Mesendoderm (in vitro differentiated cells): ENCODE measurements at regions not wholly inside any gene's neighbourhood (a gene's known extent, or its start where the extent isn't known, plus 50 kb on each side); places are given as distances from the start of the nearest gene placed in this dataset.
A peak's percentile ranks its signal among the peaks of the same experiment; 100 is the strongest.

Experiments
- DNase-seq: peaks from one replicate; pipeline ENCODE4 v3.0.0; 2013
- H2AK5ac ChIP-seq: 2 replicates; pipeline ENCODE4 v1.6.1; 2013; ENCODE audit warnings: low read length, inconsistent platforms
- H2BK120ac ChIP-seq: 2 replicates; pipeline ENCODE4 v1.6.1; 2013; ENCODE audit warnings: low read depth, mild to moderate bottlenecking, low read length, moderate library complexity, mixed read lengths
- H2BK15ac ChIP-seq: replicated peaks from 2 replicates; pipeline ENCODE4 v1.6.1; 2013; ENCODE audit warnings: low read depth, mild to moderate bottlenecking, moderate library complexity
- H2BK5ac ChIP-seq: 2 replicates; pipeline ENCODE4 v1.6.1; 2013; ENCODE audit warnings: low read length, inconsistent platforms
- H3K18ac ChIP-seq: 2 replicates; pipeline ENCODE4 v1.6.1; 2013; ENCODE audit warnings: mild to moderate bottlenecking, low read length, mixed read lengths
- H3K23ac ChIP-seq: one replicate; pipeline ENCODE4 v1.6.1; 2013; ENCODE audit warnings: low read length
- H3K27ac ChIP-seq: 2 replicates; pipeline ENCODE4 v1.5.1; 2013; ENCODE audit warnings: low read depth, mild to moderate bottlenecking, inconsistent platforms, low read length, moderate library complexity
- H3K27me3 ChIP-seq: 2 replicates; pipeline ENCODE4 v1.6.1; 2013; ENCODE audit warnings: low read length, control low read depth, mild to moderate bottlenecking, inconsistent platforms; ENCODE audit not compliant: insufficient read depth, poor library complexity
- H3K36me3 ChIP-seq: 2 replicates; pipeline ENCODE4 v1.6.1; 2013; ENCODE audit warnings: low read length, inconsistent platforms; ENCODE audit not compliant: control insufficient read depth, insufficient read depth
- H3K4ac ChIP-seq: one replicate; pipeline ENCODE4 v1.6.1; 2013; ENCODE audit warnings: low read depth, mild to moderate bottlenecking, low read length, moderate library complexity
- H3K4me1 ChIP-seq: 2 replicates; pipeline ENCODE4 v1.6.1; 2013; ENCODE audit warnings: low read depth, low read length, inconsistent platforms; ENCODE audit not compliant: control insufficient read depth
- H3K4me2 ChIP-seq: 2 replicates; pipeline ENCODE4 v1.6.1; 2013; ENCODE audit warnings: low read length
- H3K4me3 ChIP-seq: 2 replicates; pipeline ENCODE4 v1.5.1; 2013; ENCODE audit warnings: mild to moderate bottlenecking, low read length
- H3K56ac ChIP-seq: one replicate; pipeline ENCODE4 v1.6.1; 2013; ENCODE audit warnings: low read length
- H3K79me1 ChIP-seq: 2 replicates; pipeline ENCODE4 v1.6.1; 2013; ENCODE audit warnings: low read length, inconsistent platforms
- H3K79me2 ChIP-seq: 2 replicates; pipeline ENCODE4 v1.6.1; 2013; ENCODE audit warnings: mild to moderate bottlenecking, low read length; ENCODE audit not compliant: control insufficient read depth, insufficient read depth
- H3K9ac ChIP-seq: 2 replicates; pipeline ENCODE4 v1.6.1; 2013; ENCODE audit warnings: low read length, inconsistent platforms
- H4K5ac ChIP-seq: one replicate; pipeline ENCODE4 v1.6.1; 2013; ENCODE audit warnings: low read length
- H4K8ac ChIP-seq: one replicate; pipeline ENCODE4 v1.6.1; 2013; ENCODE audit warnings: low read depth, mild to moderate bottlenecking, control low read depth, low read length, moderate library complexity
- WGBS: extraction: QIAGEN DNeasy Blood & Tissue Kit; methylation state at CpG from one replicate; pipeline ENCODE4 v1.1.7; 2013; ENCODE audit warnings: low lambda C conversion rate, missing lambda C conversion rate; ENCODE audit not compliant: insufficient coverage; ENCODE audit errors: extremely low coverage; 5-methylcytosine and 5-hydroxymethylcytosine counted together

DNA sequence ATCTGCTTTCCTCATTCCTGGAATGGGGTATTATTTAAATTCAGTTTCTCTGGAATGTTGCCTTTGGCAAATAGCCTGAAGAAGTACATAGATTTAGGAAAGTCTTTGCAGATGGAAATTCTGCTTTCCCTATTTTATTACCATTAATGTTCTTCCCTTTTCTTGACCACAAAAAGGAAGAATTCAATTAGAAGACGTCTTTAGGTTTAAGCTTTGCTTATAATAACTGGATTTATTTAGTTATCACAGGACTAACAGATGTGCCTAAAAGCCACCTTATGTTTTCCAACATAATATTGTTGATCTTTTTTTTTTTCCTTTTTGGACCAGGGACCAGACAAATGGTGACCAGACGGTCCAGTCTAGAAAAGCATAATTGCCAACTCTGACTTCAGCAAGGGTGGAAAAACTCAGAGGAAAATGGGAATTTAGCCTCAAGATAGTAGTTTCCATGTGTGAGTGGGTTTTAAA is 210.1 kb upstream of the SPRY2 start:
- H3K23ac ChIP-seq, result no peak overlapping the region
- H3K4me2 ChIP-seq, result no peak overlapping the region
- H3K4ac ChIP-seq, result no peak overlapping the region
- no peak overlapping the region for H3K18ac ChIP-seq
- H3K4me1 ChIP-seq, result no peaks in the 10 kb centered on the region
- no peak overlapping the region for H3K9ac ChIP-seq
- no peak for DNase-seq
- no peaks in the 10 kb centered on the region for H3K79me1 ChIP-seq
- H3K56ac ChIP-seq, result no peak overlapping the region
- H2BK15ac ChIP-seq, result no peak overlapping the region
- no peak overlapping the region for H2BK5ac ChIP-seq
- no peak overlapping the region for H3K4me3 ChIP-seq
- no peaks in the 10 kb centered on the region for H3K79me2 ChIP-seq
- no peak overlapping the region for H2AK5ac ChIP-seq
- H3K27ac ChIP-seq, result no peak overlapping the region
- WGBS, result no CpG with 5 or more reads among the region's 2 CpGs
- H2BK120ac ChIP-seq, result no peak overlapping the region
- H4K8ac ChIP-seq, result no peak overlapping the region
- H3K27me3 ChIP-seq, result no peaks in the 10 kb centered on the region
- no peak overlapping the region for H4K5ac ChIP-seq
- no peaks in the 10 kb centered on the region for H3K36me3 ChIP-seq

DNA sequence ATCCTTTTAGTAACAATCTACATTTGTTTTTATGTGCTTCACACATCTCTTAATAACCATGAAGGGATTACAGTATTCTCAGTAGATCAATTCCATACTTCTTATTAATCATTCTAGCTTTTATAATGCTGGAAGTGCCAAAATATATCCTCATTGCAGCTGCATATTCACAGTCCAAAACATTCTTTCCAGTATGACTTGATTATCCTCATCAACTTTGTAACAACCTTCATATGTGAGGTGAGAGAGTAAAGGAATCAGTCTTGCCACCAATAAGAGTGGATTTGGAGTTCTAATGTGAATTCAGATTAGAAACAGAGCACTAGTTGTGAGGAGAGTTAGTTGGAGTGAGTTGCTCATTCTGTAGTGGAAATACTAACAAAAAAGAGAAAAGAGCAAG is 208.0 kb upstream of the SPRY2 start:
- Histone ChIP-seq H4K5ac (no peak overlapping the region), H3K27ac (no peak overlapping the region), H3K23ac (no peak overlapping the region), H3K18ac (no peak overlapping the region), H3K4me1 (no peaks in the 10 kb centered on the region), H3K4me3 (no peak overlapping the region), H3K4ac (no peak overlapping the region), H4K8ac (no peak overlapping the region), H3K9ac (no peak overlapping the region), H2AK5ac (no peak overlapping the region), H3K79me1 (no peaks in the 10 kb centered on the region), H3K27me3 (no peaks in the 10 kb centered on the region), H3K36me3 (no peaks in the 10 kb centered on the region), H3K56ac (no peak overlapping the region), H2BK5ac (no peak overlapping the region), H3K79me2 (no peaks in the 10 kb centered on the region), H2BK15ac (no peak overlapping the region), H3K4me2 (no peak overlapping the region), H2BK120ac (no peak overlapping the region)
- DNase-seq, result no peak

GRCh38 chr13:80547885-80548825 is 207.2 kb upstream of the SPRY2 start:
- no peak overlapping the region for H4K5ac ChIP-seq
- H3K18ac ChIP-seq, result no peak overlapping the region
- no peak overlapping the region for H3K4ac ChIP-seq
- no peaks in the 10 kb centered on the region for H3K79me1 ChIP-seq
- peak; percentile 59 for DNase-seq
- H3K27ac ChIP-seq, result no peak overlapping the region
- H3K4me2 ChIP-seq, result no peak overlapping the region
- no peak overlapping the region for H2BK5ac ChIP-seq
- no CpG with 5 or more reads among the region's 7 CpGs for WGBS
- H3K4me3 ChIP-seq, result no peak overlapping the region
- H2BK120ac ChIP-seq, result no peak overlapping the region
- H3K9ac ChIP-seq, result no peak overlapping the region
- H3K79me2 ChIP-seq, result no peaks in the 10 kb centered on the region
- no peak overlapping the region for H4K8ac ChIP-seq
- H3K23ac ChIP-seq, result no peak overlapping the region
- no peaks in the 10 kb centered on the region for H3K36me3 ChIP-seq
- no peak overlapping the region for H3K56ac ChIP-seq
- no peak overlapping the region for H2AK5ac ChIP-seq
- H3K4me1 ChIP-seq, result no peaks in the 10 kb centered on the region
- H2BK15ac ChIP-seq, result no peak overlapping the region
- H3K27me3 ChIP-seq, result no peaks in the 10 kb centered on the region

DNA sequence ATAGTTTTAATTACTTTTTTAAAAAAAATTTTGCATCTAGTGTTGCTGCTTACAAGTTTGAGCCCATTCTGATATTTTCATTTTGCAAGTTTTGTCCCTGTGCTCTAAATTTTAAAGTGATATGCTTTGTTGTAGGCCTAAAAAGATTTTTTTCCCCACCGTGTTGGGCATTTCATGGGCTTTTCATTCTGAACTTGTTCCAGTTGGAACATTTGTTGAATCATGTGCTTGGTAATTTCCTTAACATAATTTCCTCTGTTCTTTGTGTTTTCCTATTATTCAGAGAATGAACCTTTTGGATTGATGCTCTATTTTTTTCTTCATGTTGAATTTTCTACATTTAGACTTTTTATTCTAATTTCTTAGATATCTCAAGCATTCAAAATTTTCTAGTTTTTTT is 206.4 kb upstream of the SPRY2 start:
- no peak overlapping the region for H3K4ac ChIP-seq
- no peak for DNase-seq
- H3K4me2 ChIP-seq, result no peak overlapping the region
- no peaks in the 10 kb centered on the region for H3K36me3 ChIP-seq
- H3K4me1 ChIP-seq, result no peaks in the 10 kb centered on the region
- no peak overlapping the region for H4K5ac ChIP-seq
- no peak overlapping the region for H3K4me3 ChIP-seq
- H3K18ac ChIP-seq, result no peak overlapping the region
- H3K27me3 ChIP-seq, result no peaks in the 10 kb centered on the region
- no peak overlapping the region for H2BK15ac ChIP-seq
- H2BK5ac ChIP-seq, result no peak overlapping the region
- H2BK120ac ChIP-seq, result no peak overlapping the region
- no peaks in the 10 kb centered on the region for H3K79me1 ChIP-seq
- WGBS, result no CpG with 5 or more reads among the region's 1 CpG
- H3K56ac ChIP-seq, result no peak overlapping the region
- H3K9ac ChIP-seq, result no peak overlapping the region
- no peak overlapping the region for H3K27ac ChIP-seq
- H3K79me2 ChIP-seq, result no peaks in the 10 kb centered on the region
- H2AK5ac ChIP-seq, result no peak overlapping the region
- no peak overlapping the region for H4K8ac ChIP-seq
- H3K23ac ChIP-seq, result no peak overlapping the region

- H4K8ac ChIP-seq, result no peak overlapping the region
- no peak overlapping the region for H2AK5ac ChIP-seq
- H3K18ac ChIP-seq, result no peak overlapping the region
- H3K9ac ChIP-seq, result no peak overlapping the region
- no peak overlapping the region for H3K4me2 ChIP-seq
- no peak overlapping the region for H3K23ac ChIP-seq
- WGBS, result no CpG with 5 or more reads among the region's 1 CpG
- H2BK120ac ChIP-seq, result no peak overlapping the region
- H3K27ac ChIP-seq, result no peak overlapping the region
- H3K56ac ChIP-seq, result no peak overlapping the region
- no peak for DNase-seq
- H3K4ac ChIP-seq, result no peak overlapping the region
- H2BK5ac ChIP-seq, result no peak overlapping the region
- H3K79me2 ChIP-seq, result no peaks in the 10 kb centered on the region
- no peak overlapping the region for H2BK15ac ChIP-seq
- H4K5ac ChIP-seq, result no peak overlapping the region
- H3K4me1 ChIP-seq, result no peaks in the 10 kb centered on the region
- no peaks in the 10 kb centered on the region for H3K27me3 ChIP-seq
- H3K4me3 ChIP-seq, result no peak overlapping the region
- H3K79me1 ChIP-seq, result no peaks in the 10 kb centered on the region
- H3K36me3 ChIP-seq, result no peaks in the 10 kb centered on the region
Observed at GRCh38 chr13:80533175-80533574, 192.2 kb upstream of the SPRY2 start.

GRCh38 chr13:80530902-80531301 is 190.0 kb upstream of the SPRY2 start:
- Histone ChIP-seq H3K4me2 (no peak overlapping the region), H3K18ac (no peak overlapping the region), H3K9ac (no peak overlapping the region), H4K5ac (no peak overlapping the region), H3K79me1 (no peaks in the 10 kb centered on the region), H3K4me1 (no peaks in the 10 kb centered on the region), H3K79me2 (no peaks in the 10 kb centered on the region), H2BK120ac (no peak overlapping the region), H3K36me3 (no peaks in the 10 kb centered on the region), H3K27ac (no peak overlapping the region), H3K4ac (no peak overlapping the region), H4K8ac (no peak overlapping the region), H3K23ac (no peak overlapping the region), H3K56ac (no peak overlapping the region), H2BK15ac (no peak overlapping the region), H3K27me3 (no peaks in the 10 kb centered on the region), H2AK5ac (no peak overlapping the region), H3K4me3 (no peak overlapping the region), H2BK5ac (no peak overlapping the region)
- no peak for DNase-seq
- WGBS, result no CpG with 5 or more reads among the region's 1 CpG
